Tibial nerve (tissue), 3 donors: ENCODE measurements at regions not wholly inside any gene's neighbourhood (a gene's known extent, or its start where the extent isn't known, plus 50 kb on each side); places are given as distances from the start of the nearest gene placed in this dataset.

Experiments used
- POLR2A ChIP-seq, 2 donors: fragments of 450-650 bp; IDR thresholded peaks; one replicate each; pipeline ENCODE4 v1.6.1; 2017; ENCODE audit warnings: antibody characterized with exemption in 2 of 2, mild to moderate bottlenecking in 2 of 2, moderate library complexity in 2 of 2
- TF ChIP-seq, protein P1 (sequence below), 5 experiments: fragments of 200-600 bp in 3 of 5; fragments of 450-650 bp in 2 of 5; sonication (generic) in 3 of 5; IDR thresholded peaks; one replicate each; pipeline ENCODE4 v1.5.1; 2016 to 2019; ENCODE audit warnings: antibody characterized with exemption in 5 of 5, mild to moderate bottlenecking in 3 of 5, moderate library complexity in 2 of 5

- TF ChIP-seq, protein P1, sequence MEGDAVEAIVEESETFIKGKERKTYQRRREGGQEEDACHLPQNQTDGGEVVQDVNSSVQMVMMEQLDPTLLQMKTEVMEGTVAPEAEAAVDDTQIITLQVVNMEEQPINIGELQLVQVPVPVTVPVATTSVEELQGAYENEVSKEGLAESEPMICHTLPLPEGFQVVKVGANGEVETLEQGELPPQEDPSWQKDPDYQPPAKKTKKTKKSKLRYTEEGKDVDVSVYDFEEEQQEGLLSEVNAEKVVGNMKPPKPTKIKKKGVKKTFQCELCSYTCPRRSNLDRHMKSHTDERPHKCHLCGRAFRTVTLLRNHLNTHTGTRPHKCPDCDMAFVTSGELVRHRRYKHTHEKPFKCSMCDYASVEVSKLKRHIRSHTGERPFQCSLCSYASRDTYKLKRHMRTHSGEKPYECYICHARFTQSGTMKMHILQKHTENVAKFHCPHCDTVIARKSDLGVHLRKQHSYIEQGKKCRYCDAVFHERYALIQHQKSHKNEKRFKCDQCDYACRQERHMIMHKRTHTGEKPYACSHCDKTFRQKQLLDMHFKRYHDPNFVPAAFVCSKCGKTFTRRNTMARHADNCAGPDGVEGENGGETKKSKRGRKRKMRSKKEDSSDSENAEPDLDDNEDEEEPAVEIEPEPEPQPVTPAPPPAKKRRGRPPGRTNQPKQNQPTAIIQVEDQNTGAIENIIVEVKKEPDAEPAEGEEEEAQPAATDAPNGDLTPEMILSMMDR (IDR thresholded peaks at IDR 0.05) = no peak
- TF ChIP-seq POLR2A (IDR thresholded peaks at IDR 0.05) = no peak
Measured at GRCh38 chr22:27588915-27589314, 212.6 kb downstream of the MN1 start.
